RCC 7860 (cell line): ENCODE measurements at regions not wholly inside any gene's neighbourhood (a gene's known extent, or its start where the extent isn't known, plus 50 kb on each side); places are given as distances from the start of the nearest gene placed in this dataset.

ENCODE experiments used
- DNase-seq: peaks from one replicate; pipeline ENCODE4 v3.0.0-alpha.2; 2015; ENCODE audit warnings: low spot score
- FAIRE-seq: peaks from 2 replicates; lab custom pipeline; 2012; peaks lifted over from hg19 to GRCh38; lab: Jason Lieb, UNC

- FAIRE-seq (no peak), DNase-seq (no peak)
Observed at GRCh38 chr5:28927559-28928326, 1889.4 kb upstream of the CDH9 start.

DNA sequence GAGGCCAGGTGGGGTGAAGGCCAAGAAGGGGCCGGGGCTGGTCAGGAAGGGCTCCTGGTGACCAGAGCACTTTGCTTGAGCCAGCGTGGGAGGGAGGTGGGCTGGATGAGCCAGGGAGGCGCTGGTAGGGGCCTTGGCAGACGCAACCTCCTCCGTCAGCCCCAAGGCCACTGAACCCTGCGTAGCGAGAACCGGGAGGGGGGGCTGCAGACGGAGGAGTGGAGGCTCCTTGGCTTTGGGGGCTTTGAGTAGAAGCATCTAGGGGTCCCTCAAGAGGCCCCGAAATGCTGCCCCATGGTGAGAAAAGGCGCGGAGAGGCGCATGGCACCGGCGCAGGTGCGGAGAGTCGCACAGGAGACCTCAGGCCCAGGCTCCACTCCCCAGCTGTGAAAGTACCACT lies 1888.0 kb upstream of the CDH9 start:
- DNase-seq (no peak), FAIRE-seq (no peak)

DNA sequence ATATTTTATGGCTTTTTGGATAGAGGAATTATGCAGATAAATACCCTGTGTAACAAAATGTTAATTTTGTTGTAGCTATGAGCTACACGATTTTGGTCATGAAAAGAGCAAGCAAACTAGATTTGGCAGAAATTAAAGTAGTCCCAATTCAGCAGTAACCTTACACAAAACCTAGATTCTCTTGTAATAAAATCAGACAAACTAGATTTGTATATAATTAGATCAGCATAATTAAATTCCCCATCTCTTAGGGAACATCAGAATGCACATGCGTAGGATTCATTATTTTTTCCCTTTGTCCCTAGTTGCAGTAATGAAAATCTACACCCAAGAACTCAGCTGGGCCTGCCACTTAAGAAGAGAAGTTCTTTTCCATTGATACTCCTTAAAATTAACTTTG lies 1879.2 kb upstream of the CDH9 start:
- DNase-seq (no peak), FAIRE-seq (no peak)

GRCh38 chr5:28914297-28914696 lies 1875.9 kb upstream of the CDH9 start:
- FAIRE-seq = no peak

GRCh38 chr5:28903643-28904042 lies 1865.3 kb upstream of the CDH9 start:
- FAIRE-seq (no peak), DNase-seq (no peak)

More at GRCh38 chr5:28914297-28914696, 1875.9 kb upstream of the CDH9 start:
- DNase-seq = no peak

DNA sequence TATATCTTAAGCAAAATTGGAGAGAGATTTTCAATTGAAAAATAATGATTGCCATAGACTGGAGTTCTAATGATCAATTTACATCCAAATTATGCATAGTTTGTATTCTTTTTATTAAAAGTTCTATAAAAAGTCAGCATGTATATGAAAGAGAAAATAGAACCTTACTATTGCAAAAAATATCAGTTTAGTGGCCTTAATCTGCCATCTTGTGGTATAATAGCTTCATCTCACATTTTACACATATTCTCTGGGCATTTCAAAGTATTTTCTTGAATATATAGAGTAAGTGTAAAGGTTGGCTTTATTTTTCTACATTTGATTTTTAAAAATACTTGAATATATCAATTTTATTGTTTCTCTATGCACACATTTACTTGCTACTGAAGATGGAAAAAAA lies 1858.6 kb upstream of the CDH9 start:
- DNase-seq = peak; percentile 28
- no peak for FAIRE-seq

- no peak for DNase-seq
- no peak for FAIRE-seq
Observed at GRCh38 chr5:28880936-28881335, 1842.5 kb upstream of the CDH9 start.

GRCh38 chr5:28877050-28877449 lies 1838.7 kb upstream of the CDH9 start:
- DNase-seq (no peak), FAIRE-seq (no peak)

DNA sequence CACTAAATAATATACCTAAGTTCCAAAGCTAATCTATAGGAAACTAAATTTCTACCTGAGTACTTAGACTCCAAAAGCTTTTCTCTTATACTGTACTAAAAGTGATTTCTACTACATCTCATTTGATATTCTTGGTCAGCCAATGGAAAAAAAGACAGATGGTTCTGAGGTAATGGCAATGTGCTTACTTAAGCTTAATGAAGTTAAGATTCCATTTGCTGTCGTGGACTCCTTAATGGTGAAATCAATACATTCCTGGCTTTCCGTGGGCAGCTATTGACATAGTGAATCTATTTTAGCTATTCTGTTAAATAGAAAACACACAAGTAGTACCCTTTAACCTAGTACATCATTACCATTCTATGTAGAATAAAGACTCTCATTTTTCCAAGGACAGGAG lies 1825.6 kb upstream of the CDH9 start:
- FAIRE-seq (no peak), DNase-seq (no peak)

- DNase-seq (no peak), FAIRE-seq (no peak)
Observed at GRCh38 chr5:28862860-28863196, 1824.4 kb upstream of the CDH9 start.

DNA sequence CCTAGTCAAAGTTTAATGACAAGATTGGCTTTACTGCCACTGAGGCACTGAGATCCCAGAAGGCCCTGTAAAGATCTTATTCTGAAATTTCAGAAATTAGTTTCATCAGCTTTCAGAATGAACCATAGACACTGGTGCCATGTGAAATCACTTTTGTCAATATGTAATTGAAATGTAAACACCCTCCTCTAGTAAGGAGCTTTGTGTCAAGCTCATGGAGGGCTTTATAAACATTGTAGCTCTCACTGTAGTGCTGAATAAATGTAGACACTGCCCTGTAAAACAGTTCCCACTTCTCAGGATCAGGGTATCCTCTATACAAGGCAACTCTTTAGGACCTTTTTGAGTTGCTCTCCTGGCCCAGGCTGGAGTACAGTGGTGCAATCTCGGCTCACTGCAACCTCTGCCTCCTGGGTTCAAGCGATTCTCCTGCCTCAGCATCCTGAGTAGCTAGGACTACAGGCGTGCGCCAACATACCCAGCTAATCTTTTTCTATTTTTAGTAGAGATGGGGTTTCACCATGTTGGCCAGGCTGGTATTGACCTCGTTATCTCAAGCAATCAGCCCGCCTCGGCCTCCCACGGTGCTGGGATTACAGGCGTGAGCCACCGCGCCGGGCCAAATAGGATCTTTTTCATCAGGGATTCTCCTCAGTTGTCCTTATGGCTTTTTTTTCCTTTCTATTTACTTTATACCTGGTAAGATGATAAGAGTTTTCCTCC lies 1823.9 kb upstream of the CDH9 start:
- FAIRE-seq = no peak
- no peak for DNase-seq

GRCh38 chr5:28855626-28856025 lies 1817.2 kb upstream of the CDH9 start:
- no peak for FAIRE-seq
- DNase-seq = no peak

GRCh38 chr5:28850320-28850921 lies 1812.0 kb upstream of the CDH9 start:
- no peak for DNase-seq

GRCh38 chr5:28831042-28831441 lies 1792.7 kb upstream of the CDH9 start:
- DNase-seq = no peak
- FAIRE-seq = no peak

More at GRCh38 chr5:28850320-28850921, 1812.0 kb upstream of the CDH9 start:
- FAIRE-seq = no peak

- no peak for DNase-seq
- FAIRE-seq = no peak
Observed at GRCh38 chr5:28823231-28823630, 1784.8 kb upstream of the CDH9 start.

DNA sequence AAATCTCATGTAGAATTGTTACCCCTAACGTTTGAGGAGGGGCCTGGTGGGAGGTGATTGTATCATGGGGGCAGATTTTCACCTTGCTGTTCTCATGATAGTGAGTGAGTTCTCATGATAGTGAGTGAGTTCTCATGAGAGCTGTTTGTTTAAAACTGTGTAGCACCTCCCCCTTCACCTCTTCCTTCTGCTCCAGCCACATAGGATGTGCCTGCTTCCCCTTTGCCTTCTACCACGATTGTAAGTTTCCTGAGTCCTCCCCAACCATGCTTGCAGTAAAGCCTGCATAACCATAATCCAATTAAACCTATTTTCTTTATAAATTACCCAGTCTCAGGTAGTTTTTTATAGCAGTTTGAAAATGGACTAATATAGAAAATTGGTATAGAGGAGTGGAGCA lies 1783.7 kb upstream of the CDH9 start:
- no peak for FAIRE-seq

GRCh38 chr5:28810751-28811136 lies 1772.4 kb upstream of the CDH9 start:
- FAIRE-seq (no peak), DNase-seq (no peak)

More for the DNA sequence above, 1783.7 kb upstream of the CDH9 start:
- DNase-seq = no peak

GRCh38 chr5:28809811-28810750 lies 1771.7 kb upstream of the CDH9 start:
- FAIRE-seq (no peak), DNase-seq (no peak)

DNA sequence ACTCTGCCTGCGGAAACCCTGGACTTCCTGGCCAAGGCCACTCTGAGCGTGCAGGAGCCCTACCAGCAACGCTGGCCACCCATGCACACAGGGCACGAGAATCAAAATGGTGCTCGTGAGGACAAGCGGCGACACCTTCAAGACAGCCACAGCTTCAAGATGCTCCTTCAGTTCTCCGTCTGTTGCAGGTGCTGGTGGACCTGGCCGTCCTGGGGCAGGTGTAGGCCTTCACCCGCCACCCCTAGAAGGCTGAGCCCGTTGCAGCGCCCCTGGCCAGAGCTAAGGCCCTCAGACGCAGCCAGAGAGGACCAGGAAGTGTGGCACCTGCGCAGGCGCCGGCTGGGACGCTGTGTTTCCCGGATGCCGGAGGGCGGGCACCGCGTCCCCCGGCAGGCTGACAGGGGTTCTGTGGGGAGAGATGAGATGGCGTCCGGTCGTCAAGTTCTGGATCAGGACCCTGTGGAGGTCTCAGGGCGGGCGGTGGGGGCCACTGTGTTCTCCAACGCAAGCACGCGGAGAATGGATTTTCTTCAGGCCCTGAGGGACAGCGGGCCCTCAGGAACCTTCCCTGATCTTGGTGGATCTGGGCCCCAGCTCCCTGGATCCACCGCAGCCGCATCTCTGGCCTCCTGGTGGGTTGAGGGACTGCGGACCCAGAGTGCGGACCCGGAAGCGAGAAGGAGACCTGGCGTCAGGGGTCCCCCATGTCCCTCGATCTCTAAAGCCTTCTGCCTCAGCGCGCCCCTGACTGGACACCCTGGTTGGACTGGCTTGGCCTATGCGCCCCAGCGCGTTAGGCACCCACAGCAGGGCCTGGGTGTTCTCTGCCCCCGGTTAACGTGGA lies 1770.8 kb upstream of the CDH9 start:
- no peak for DNase-seq

GRCh38 chr5:28807195-28807729 lies 1768.9 kb upstream of the CDH9 start:
- FAIRE-seq (peak; percentile 59), DNase-seq (peak; percentile 64)

More for the DNA sequence above, 1770.8 kb upstream of the CDH9 start:
- FAIRE-seq = no peak
